Testis (tissue), 2 donors: ENCODE measurements at regions not wholly inside any gene's neighbourhood (a gene's known extent, or its start where the extent isn't known, plus 50 kb on each side); places are given as distances from the start of the nearest gene placed in this dataset.

Experiments
- POLR2A ChIP-seq: fragments of 450-650 bp; IDR thresholded peaks from one replicate; pipeline ENCODE4 v1.6.1; 2017; ENCODE audit warnings: antibody characterized with exemption, mild to moderate bottlenecking, moderate library complexity
- TF ChIP-seq, protein P1 (sequence below), 3 experiments: fragments of 450-650 bp in 2 of 3; fragments of 200-600 bp in 1 of 3; sonication (generic) in 1 of 3; IDR thresholded peaks; one replicate each; pipeline ENCODE4 v1.5.1; 2016 to 2019; ENCODE audit warnings: antibody characterized with exemption in 3 of 3, mild to moderate bottlenecking in 2 of 3, moderate library complexity in 1 of 3

DNA sequence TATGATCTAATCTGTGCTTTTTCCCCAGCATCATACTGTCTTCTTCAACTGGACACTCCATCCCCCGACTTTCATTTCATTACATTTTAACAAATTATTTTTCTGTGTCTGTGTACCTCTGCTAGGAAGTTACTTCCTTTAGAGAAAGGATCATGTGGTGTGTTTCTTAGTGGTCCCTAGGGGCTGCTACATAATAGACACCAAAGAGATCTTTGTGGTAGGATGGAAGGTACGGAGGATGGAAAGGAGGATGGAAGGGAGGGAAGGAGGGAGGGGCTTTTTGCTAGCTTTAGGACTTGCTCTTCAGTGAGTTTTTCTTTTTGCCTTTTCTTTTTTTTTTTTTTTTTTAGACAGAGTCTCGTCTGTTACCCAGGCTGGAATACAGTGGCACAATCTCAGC is 95.7 kb downstream of the TNFAIP3 start:
- TF ChIP-seq, protein P1, sequence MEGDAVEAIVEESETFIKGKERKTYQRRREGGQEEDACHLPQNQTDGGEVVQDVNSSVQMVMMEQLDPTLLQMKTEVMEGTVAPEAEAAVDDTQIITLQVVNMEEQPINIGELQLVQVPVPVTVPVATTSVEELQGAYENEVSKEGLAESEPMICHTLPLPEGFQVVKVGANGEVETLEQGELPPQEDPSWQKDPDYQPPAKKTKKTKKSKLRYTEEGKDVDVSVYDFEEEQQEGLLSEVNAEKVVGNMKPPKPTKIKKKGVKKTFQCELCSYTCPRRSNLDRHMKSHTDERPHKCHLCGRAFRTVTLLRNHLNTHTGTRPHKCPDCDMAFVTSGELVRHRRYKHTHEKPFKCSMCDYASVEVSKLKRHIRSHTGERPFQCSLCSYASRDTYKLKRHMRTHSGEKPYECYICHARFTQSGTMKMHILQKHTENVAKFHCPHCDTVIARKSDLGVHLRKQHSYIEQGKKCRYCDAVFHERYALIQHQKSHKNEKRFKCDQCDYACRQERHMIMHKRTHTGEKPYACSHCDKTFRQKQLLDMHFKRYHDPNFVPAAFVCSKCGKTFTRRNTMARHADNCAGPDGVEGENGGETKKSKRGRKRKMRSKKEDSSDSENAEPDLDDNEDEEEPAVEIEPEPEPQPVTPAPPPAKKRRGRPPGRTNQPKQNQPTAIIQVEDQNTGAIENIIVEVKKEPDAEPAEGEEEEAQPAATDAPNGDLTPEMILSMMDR (IDR thresholded peaks at IDR 0.05) = no peak
- TF ChIP-seq POLR2A = no peak
